Esophagus (tissue), 2 donors: ENCODE measurements at regions not wholly inside any gene's neighbourhood (a gene's known extent, or its start where the extent isn't known, plus 50 kb on each side); places are given as distances from the start of the nearest gene placed in this dataset.

Experiments used
- H3K27ac ChIP-seq, 2 donors: one replicate each; pipeline ENCODE4 v1.5.1; 2013; ENCODE audit warnings: low read depth in 2 of 2, mild to moderate bottlenecking in 2 of 2, inconsistent platforms in 1 of 2, low read length in 1 of 2, moderate library complexity in 1 of 2
- H3K27me3 ChIP-seq, 2 donors: one replicate each; pipeline ENCODE4 v1.6.1; 2013; ENCODE audit warnings: low read length in 2 of 2, control low read depth in 1 of 2, mild to moderate bottlenecking in 1 of 2; ENCODE audit not compliant: insufficient read depth in 2 of 2, control insufficient read depth in 1 of 2
- H3K36me3 ChIP-seq, 2 donors: one replicate each; pipeline ENCODE4 v1.6.1; 2013; ENCODE audit warnings: low read length in 1 of 2; ENCODE audit not compliant: control insufficient read depth in 2 of 2, insufficient read depth in 2 of 2
- H3K4me1 ChIP-seq, 2 donors: one replicate each; pipeline ENCODE4 v1.6.1; 2013; ENCODE audit warnings: low read length in 1 of 2; ENCODE audit not compliant: control insufficient read depth in 2 of 2, insufficient read depth in 2 of 2
- H3K4me3 ChIP-seq, 2 donors: one replicate each; pipeline ENCODE4 v1.5.1; 2013; ENCODE audit warnings: low read length in 2 of 2, mild to moderate bottlenecking in 2 of 2, low read depth in 1 of 2, moderate library complexity in 1 of 2
- H3K9me3 ChIP-seq, 2 donors: one replicate each; pipeline ENCODE4 v1.6.1; 2013; ENCODE audit warnings: mild to moderate bottlenecking in 2 of 2, low read depth in 1 of 2, low read length in 1 of 2, moderate library complexity in 1 of 2; ENCODE audit not compliant: control insufficient read depth in 2 of 2, insufficient read depth in 1 of 2
- WGBS, 2 donors: extraction: QIAGEN DNeasy Blood & Tissue Kit; methylation state at CpG; one replicate each; pipeline ENCODE4 v1.1.7; 2013; 5-methylcytosine and 5-hydroxymethylcytosine counted together
- donor health status: healthy with polysubstance abuse.
- donor health status: Bipolar disorder and iron deficiency.

DNA sequence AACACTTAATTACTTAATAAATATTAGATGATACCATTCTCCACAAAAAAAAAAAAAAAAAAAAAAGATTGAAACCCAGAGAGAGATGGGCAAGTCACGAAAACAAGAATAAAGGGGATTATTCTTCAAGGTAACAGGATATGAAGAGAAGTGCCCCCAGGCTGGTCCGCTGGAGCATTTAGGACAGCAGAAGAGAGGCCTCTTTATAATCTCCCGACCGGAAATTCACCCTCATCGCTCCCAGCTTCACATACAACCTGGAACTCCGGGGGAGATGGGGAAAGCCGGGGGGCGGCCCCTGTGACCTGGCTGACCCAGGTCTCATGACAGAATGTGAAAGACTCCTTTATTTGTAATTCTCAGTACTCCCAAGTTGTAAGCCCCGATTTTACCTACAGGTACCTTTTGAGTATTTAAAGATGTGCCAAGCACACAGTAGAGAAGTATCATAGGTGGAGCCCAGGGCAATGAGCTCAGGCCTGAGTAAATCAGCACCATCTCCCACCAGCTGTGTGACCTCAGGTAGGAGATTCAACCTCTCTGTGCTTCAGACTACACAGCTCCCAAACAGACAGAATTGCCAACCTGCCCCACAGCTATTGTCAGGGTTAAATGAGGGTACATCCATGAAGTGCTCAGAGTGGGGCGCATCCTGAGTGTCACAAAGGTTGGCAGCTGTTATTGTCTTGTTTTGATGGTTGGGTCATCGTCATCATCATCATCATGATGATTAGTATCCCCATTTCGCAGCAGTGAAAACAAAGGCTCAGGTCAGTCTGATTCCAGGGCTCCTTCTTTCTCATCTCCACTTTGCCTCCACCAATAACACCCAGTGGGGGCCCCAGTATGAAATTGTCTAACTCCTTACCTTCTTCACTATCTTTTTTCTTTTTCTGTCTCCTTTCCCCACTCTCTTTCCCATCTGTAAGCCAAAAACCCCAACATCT lies 148.4 kb downstream of the PSMG1 start:
- H3K27ac ChIP-seq, result no peak overlapping the region
- no peaks in the 10 kb centered on the region for H3K9me3 ChIP-seq
- H3K4me3 ChIP-seq, result no peak overlapping the region
- H3K4me1 ChIP-seq, result peaks cover 0 to 6% of the 10 kb centered on the region in 2 donors
- H3K36me3 ChIP-seq, result no peaks in the 10 kb centered on the region
- 74 to 81% methylated on average over 12 of the region's 12 CpGs for WGBS, 2 donors
- H3K27me3 ChIP-seq, result no peaks in the 10 kb centered on the region

DNA sequence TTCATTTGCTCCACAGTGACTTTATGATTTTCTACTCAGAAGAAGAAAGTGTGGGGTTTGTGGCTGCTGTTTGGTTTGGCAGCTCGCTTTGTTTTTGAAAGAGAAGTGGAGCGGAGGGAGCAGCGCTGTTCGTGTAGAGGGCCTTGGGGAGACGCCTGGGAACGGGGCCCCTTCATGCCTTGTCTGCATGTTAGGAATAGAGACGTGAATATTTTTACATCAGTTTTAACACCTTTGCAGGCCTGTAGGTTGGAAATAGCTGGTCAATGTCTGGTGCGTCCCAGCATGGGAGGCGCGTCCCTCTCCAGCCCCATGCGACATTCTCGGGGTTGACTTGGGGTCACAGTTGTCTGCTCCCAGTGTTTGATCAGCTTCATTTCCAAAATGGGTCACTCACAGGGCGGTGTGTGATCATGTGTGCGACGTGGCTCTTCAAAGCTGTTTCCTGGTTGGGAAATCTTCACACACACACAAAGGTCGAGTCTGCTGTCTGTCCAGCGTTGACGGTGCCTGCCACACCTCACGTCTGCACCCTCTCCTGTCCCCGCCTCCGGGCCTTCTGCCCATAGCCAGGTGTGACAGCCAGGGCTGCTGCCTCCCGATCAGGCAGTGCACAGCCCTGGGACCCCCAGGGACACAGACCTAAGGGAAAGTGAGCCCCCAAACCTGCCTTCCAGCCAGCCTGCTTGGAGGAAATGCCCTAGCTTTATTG lies 149.2 kb downstream of the PSMG1 start:
- H3K9me3 ChIP-seq, result no peaks in the 10 kb centered on the region
- 53 to 60% methylated on average over 22 of the region's 22 CpGs for whole genome bisulfite sequencing, 2 donors

DNA sequence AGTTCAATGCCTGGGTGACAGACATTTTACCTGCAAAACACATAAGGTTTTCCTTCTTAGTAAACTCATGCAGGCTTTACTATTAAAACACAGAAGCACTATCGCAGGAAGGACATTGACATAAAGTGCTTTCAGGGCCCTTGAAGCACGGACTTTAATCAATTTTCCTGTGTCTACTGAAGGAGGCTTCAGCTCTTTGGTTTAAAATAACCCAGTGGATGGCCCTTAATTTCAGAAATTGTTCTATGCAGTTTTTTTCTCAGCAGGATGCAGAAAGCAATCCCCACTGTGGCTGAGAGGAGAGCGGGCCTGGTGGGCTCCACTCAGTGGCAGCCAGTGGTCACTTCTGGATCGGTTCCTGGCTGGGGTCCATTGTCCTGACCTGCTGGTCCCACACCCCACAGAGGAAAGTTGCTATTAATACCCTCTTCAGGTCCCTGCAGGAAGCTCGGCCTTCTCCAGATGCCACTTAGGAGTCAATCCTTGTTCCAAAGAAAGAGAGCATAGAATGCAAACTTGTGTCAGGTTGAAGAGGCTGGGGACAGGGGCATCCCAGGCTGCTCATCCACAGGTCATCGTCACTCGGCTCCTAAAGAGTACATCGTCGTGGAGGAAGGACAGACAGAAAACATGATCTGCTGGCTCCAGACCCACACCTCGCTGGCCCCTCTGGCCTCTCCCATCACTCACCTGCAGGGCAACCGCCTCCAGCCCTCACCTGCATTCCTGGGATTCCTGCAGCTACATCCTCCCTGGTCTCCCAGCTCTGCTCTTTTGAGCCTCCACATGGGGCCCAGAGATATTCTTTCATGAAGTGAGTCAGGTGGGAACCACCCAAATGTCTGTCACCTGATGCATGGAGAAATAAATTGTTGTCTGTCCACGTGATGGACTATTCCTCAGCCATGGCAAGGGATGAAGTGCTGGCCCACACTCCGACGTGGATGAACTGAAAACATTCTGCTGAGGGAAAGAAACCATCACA lies 153.1 kb downstream of the PSMG1 start:
- no peaks in the 10 kb centered on the region for H3K36me3 ChIP-seq
- H3K4me3 ChIP-seq, result no peak overlapping the region
- WGBS, 2 donors, result 75 to 86% methylated on average over 14 of the region's 14 CpGs
- H3K9me3 ChIP-seq, result peaks cover 0 to 4% of the 10 kb centered on the region in 2 donors
- H3K4me1 ChIP-seq, result peaks cover 0 to 6% of the 10 kb centered on the region in 2 donors
- H3K27me3 ChIP-seq, result no peaks in the 10 kb centered on the region
- no peak overlapping the region for H3K27ac ChIP-seq

More for the DNA sequence above, 149.2 kb downstream of the PSMG1 start:
- H3K4me1 ChIP-seq, result peaks cover 0 to 6% of the 10 kb centered on the region in 2 donors
- H3K36me3 ChIP-seq, result no peaks in the 10 kb centered on the region
- H3K27me3 ChIP-seq, result no peaks in the 10 kb centered on the region
- no peak overlapping the region for H3K4me3 ChIP-seq
- H3K27ac ChIP-seq, result peak overlapping the region; percentile 4 to 63

DNA sequence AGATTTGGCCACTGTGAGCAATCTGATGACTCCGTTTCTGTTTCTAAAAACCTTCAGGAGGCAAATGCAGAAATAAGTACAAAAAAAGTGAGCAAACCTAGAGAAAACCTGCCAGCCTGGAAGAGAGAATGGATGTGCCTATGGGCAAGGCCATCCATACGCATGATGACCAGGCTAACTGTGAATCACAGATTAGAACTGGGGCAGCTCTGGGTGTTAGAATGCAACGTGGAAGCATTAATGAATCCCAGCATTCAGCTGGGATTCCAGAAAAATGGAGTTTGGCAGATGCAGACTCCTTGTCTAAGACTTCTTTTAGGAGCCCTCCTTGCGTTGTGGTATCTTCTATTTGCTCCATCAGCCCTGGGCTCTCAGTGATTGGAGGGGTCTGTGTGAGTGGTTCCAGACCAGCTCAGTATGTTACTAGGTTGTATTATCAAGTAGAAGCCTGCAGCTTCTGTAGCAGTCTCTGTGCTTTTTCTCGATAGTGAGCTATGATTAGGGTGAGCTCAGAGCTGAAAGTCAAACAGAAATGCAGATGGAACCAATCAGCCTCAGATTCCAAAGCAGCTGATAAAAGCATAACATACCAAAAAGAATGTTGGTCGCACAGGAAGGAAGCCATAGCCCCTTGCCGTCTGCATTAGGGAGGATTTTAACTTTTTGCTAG lies 154.0 kb downstream of the PSMG1 start:
- no peaks in the 10 kb centered on the region for H3K36me3 ChIP-seq
- H3K27me3 ChIP-seq, result no peaks in the 10 kb centered on the region
- WGBS, 2 donors, result 69 to 79% methylated on average over 7 of the region's 7 CpGs
- peaks cover 0 to 4% of the 10 kb centered on the region in 2 donors for H3K9me3 ChIP-seq
- no peak overlapping the region for H3K4me3 ChIP-seq
- H3K27ac ChIP-seq, result no peak overlapping the region
- peaks cover 0 to 5% of the 10 kb centered on the region in 2 donors for H3K4me1 ChIP-seq

DNA sequence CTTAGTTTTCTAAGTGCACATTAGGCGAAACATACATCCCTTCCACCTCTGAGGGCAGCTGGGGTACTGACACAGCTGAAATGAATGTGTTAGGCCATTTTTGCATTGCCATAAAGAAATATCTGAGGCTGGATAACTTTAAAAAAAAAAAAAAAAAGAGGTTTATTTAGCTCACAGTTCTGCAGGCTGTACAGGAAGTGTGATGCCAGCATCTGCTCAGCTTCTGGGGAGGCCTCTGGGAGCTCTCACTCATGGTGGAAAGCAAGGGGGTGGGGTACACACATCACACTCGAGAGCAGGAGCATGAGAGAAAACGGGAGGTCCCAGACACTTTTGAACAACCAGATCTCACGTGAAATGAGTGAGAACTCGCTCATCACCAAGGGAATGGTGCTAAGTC lies 158.1 kb downstream of the PSMG1 start:
- 82 to 84% methylated on average over 5 of the region's 5 CpGs for WGBS, 2 donors
- Histone ChIP-seq H3K27me3 (no peaks in the 10 kb centered on the region), H3K36me3 (no peaks in the 10 kb centered on the region), H3K9me3 (peaks cover 0 to 6% of the 10 kb centered on the region in 2 donors), H3K4me3 (no peak overlapping the region), H3K4me1 (peaks cover 0 to 9% of the 10 kb centered on the region in 2 donors), H3K27ac (no peak overlapping the region)

DNA sequence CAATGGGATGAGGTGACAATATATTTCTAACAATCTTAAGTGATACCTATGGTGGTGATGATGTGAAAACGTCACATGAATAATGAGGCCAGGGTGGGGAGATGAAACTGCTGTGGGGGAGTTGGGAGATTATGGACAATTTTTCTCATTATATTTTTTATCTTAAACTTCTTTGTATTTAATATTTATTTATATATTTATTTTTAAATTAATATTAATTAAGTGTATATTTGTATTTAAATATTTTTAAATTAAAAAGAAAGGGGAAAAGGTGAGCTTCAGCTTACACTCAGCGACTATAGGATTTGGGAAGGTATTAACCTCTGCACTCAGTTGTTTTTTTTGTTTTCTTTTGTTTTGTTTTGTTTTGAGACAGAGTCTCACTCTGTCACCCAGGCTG lies 158.7 kb downstream of the PSMG1 start:
- 84 to 91% methylated on average over 2 of the region's 2 CpGs for WGBS, 2 donors
- peaks cover 0 to 6% of the 10 kb centered on the region in 2 donors for H3K9me3 ChIP-seq
- peaks cover 0 to 9% of the 10 kb centered on the region in 2 donors for H3K4me1 ChIP-seq
- H3K4me3 ChIP-seq, result no peak overlapping the region
- no peaks in the 10 kb centered on the region for H3K27me3 ChIP-seq
- H3K27ac ChIP-seq, result no peak overlapping the region
- H3K36me3 ChIP-seq, result no peaks in the 10 kb centered on the region

DNA sequence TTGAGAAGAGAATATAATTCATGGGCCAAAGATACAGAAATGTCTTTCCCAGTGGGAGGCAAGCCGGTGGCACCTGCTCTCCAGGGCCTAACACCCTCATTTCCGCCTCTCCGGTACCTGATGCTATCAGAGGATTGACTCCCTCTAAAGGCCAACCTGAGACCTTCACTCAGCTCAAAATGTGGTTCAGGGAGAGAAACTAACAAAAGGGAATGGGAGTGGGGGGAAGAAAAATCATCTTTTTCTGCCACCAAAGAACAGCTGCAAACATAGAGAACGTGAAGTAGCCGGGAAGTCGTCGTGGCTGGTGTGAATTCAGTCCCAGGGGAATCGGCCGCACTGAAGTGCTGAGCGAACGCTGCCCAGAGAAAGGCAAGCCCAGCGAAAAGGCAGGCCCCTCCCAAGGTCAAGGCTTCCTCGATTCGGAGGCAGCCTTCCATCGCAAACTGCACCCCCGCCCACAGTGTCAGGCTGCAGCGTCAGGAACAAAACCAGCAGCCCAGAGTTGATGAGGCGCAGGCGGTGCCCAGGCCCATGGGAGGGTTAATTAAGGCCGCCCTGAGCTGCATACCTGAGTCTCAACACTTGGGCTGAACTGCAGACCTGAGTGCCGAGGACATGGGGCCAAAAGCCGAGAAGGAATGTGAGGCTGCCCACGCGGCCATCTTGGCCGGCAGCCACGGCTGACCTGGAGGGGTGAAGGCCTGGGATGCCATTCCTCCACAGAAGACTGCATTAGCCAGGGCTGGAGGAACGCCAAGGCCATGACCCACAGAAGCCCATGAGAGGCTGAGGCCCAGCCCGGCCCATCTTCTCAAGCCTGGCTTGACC lies 160.2 kb downstream of the PSMG1 start:
- H3K4me1 ChIP-seq, result peaks cover 0 to 9% of the 10 kb centered on the region in 2 donors
- peak overlapping the region; percentile 21 to 73 for H3K27ac ChIP-seq
- H3K27me3 ChIP-seq, result no peaks in the 10 kb centered on the region
- H3K36me3 ChIP-seq, result no peaks in the 10 kb centered on the region
- H3K4me3 ChIP-seq, result no peak overlapping the region
- WGBS, 2 donors, result 64 to 66% methylated on average over 28 of the region's 28 CpGs
- H3K9me3 ChIP-seq, result peaks cover 0 to 6% of the 10 kb centered on the region in 2 donors

DNA sequence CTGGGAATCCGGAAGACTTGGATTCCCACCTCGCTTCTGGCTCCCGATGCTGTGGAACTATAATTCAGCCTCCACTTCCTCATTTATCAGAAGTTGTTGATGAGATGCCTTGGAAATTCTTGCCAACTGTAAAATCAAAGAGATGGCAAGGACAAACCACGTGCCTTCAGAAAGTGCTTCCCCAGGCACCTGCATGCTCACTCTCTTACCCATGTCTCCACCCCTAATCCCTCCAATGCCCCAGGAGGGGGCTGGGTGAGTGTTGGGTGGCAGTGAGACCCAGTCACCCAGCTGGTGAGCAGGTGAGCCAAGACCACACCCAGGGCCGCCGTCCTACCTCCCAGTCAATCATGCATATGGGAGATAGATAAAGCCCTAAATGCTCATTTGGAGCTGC lies 160.8 kb downstream of the PSMG1 start:
- Histone ChIP-seq H3K4me1 (peaks cover 0 to 9% of the 10 kb centered on the region in 2 donors), H3K4me3 (no peak overlapping the region), H3K9me3 (peaks cover 0 to 4% of the 10 kb centered on the region in 2 donors), H3K27me3 (no peaks in the 10 kb centered on the region), H3K36me3 (no peaks in the 10 kb centered on the region), H3K27ac (peak overlapping the region; percentile 21 to 50)
- 44 to 62% methylated on average over 6 of the region's 6 CpGs for WGBS, 2 donors
